ENCODE measurements at regions not wholly inside any gene's neighbourhood (a gene's known extent, or its start where the extent isn't known, plus 50 kb on each side); places are given as distances from the start of the nearest gene placed in this dataset.

DNA sequence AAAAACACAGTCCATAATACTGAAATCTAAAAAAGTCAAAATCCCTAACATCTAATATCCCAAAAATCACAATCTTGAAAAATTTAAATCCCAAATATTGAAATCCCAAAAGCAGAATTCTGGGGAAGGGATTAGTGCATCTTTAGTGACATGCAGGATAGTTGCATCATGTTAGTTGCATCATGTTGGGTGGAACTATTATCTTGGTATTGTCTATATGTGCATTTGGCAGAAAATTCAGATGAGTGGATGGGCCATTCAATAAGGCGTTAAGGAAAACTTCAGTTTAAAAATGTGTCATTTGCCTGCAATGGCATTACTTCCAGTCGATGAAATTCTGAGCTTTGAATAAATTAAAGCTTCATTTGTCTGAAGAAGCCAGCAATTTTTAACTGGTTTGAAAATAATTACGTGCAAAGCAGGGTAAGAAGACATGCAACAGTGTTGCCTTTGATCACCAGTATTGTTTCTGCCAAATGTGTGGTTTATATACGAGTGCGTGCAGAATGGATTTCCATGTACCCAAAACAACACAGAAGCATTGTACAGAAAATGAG, 221.4 kb upstream of the NFE2L3 start:
- no peak for DNase-seq

DNA sequence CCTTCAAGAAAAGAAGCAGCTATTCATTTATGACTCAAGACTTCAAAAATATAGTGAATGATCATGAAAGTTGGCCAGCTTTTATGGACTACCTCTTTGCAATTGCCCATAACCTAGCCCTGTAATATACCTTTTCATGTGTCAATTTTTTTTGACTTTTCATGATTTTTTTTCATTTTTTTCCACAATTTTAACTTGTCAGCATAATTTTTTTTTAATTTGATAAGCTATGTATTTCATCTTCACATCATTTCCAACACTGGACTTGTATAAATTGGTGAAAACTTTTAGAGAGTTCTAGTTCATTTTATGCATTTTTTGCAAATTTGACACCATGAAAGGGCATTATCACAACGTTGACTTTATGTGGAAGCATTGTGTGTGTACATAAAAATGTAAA, 220.8 kb upstream of the NFE2L3 start:
- DNase-seq, result no peak

DNA sequence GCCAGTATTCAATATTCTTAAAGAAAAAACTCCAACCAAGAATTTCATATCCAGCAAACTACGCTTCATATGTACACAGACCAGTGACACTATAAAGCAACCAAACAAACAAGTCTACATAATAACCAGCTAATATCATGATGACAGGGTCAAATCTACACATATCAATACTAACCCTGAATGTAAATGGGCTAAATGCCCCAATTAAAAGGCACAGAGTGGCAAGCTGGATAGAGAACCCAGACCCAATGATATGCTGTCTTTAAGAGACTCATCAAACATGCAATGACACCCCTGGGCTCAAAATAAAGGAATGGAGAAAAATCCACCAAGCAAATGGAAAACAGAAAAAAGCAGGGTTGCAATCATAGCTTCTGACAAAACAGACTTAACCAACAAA, 218.1 kb upstream of the NFE2L3 start:
- DNase-seq, result no peak

DNA sequence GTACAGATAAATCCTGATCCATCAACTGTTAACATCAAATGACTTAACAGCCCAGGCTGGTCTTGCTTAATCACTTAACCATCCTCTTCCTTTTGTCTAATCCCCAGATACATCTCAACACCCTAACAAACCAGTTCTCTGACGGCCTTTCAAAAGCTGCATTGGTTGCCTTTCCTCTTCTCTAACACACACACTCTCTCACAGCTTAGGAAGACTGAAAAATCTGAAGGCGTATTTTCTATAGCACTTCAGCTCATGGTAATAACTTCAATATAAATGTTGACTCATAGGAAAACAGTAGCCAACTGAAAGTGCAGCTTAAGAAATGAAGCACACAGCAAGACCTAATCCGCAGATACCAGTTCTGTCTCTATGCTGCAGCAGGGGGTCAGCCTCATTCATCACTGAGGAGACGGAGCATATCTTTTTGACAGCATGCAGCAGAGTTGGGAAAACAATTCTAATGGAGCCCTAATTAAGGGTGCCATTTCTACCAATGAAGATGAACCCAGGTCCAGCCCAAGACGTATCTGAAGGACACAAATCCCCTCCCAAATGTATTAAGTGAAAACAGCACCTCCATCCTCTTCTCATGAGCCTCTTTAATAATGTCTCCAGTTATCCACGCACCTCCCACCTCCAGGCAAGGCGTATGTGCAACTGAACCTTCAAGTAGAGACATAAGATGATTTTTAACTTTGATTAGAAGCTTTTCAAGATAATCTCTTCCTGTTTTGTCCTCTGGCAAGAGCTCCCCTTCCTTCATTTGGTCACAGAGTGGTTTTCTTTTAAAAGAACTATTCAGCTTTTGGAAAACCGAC, 211.7 kb upstream of the NFE2L3 start:
- DNase-seq, result no peak

DNA sequence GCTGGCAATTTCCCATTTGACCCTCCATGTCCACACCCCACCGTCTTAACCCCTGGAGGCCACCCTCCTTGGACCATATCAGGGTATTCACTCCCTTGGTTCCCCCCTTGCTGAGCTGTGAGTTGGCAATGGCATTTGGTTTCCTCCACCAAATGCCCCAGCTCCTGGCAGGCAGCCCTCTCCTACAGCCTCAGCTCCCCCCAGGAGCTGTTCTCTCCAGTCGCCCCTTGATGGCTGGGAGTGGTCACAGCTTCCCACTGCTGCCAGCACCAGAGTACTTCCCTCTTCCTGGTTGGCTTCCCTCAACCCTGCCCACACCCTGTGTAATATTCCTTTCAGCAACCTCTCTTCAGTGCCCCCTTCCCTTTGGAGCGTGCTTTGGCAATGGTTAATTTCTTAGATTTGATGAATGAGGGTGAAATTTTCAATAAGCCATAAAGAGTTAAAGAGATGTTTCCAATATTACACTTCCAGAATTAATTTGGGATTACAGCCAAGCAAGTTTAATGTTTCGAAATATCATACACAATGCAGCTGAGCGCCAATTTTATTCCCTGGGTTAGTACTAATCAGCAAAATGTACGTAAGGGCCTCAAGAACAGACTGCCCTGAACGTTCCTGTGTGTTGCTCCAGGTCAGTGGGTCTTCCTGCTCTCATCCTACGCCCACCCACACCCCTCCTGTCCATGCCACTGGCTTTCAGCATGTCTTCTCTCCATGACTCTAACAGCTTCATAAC, 207.1 kb upstream of the NFE2L3 start:
- DNase-seq, result no peak

DNA sequence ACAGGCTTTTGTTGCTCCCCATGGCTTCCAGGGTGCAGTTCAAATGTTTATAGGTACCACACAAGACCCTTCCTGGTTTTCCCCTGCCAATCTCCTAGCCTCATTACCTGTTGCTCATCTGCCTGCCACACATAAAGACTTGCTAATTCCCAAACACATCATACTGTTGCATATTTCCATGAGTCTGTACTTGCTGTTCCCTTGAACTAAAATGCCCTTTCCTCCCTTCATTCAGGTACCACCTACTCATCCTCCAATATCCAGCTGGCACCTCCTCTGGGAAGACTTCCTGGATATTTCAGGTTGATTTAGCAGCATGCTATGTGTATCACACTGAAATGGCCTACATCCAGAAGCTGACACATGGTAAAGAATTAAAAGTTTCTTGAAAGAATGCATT, 206.4 kb upstream of the NFE2L3 start:
- DNase-seq, result no peak

DNA sequence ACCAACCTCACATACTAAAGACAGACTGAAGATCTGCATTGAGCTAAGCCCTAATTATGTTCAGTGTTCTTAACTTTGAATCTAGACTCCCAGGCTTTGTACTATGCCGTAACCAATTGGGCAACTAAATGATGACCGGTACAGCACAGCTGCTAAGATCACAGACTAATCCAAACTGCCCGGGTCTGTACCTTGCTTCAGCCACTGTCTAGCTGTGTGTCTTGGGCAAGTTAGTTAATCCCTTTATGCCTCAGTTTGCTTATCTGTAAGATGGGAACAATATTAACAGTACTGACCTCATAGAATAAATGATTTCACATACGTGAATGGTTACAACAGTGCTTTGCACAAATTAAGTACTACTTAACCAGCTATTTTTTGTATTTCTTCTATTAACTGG, 205.8 kb upstream of the NFE2L3 start:
- DNase-seq, result no peak

DNA sequence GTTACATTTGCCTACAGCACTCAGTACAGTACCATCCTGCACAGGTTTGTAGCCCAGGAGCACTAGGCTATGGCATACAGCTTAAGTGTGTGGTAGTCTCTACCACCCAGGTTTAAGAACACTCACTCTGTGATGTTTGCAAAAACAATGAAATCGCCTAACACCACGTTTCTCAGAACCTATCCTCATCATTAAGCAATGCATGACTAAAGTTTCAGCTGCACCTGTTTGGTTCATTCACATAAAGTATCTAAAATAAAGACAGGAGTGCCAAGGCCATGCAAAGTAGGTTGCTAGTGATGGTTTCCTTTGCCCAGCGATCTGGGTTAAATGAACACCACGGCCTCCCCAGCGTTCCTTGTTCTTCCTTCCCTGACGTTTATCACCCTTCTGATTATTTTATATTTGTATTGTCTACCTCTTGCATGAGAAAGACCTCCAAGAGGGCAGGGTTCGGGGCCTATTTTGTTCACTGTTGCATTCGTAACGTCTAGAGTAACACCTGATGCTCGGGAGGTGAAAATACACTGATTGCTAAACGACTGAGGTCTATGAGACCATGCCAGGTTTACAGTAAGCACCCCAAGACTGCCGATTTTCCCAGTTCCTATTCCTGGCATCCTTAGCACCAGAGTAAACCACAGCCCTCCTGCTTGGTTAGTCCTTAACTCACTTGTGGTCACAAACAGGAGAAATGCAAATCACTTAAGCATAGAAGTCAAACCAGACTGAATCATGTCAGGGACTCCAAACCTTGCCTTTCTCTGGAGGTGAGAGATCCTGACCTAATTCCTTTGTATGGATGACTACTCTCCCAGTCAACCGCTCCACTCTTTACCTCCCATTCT, 204.1 kb upstream of the NFE2L3 start:
- DNase-seq, result no peak

DNA sequence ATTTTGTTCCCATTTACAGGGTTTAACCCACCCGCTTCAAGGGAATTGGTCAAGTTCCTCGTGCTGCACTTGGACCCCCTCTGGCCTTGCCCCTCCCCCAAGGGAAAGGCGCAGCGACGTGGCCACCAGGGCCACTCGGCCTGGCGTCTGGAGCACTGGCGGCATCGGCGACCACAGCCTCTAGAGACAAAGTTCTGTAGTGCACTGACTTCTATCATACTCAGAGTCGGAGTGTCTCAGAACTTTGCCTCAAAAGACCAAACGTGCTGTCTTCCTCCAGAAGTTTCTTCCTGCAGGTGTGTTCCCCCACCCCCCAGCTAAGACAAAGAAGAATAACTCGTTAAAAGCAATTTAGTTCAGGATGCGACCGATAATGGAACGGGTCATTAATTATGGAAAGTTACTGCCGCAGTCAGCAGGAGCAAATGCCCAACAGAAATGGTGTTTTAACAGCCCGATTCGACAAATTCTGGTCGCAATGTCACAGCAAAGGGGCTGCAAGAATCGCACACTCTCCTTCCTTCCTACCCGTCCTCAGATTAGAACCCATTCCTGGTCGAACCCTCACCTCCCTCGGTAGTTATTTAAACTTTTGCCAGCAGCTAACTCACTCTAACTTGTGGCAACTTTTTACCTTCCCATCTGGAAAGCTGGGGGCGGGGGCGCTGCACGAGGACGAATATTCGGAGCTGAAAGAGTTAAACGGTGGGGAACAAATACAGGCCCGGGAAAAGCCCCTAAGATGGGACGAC, 202.1 kb upstream of the NFE2L3 start:
- no peak for DNase-seq

DNA sequence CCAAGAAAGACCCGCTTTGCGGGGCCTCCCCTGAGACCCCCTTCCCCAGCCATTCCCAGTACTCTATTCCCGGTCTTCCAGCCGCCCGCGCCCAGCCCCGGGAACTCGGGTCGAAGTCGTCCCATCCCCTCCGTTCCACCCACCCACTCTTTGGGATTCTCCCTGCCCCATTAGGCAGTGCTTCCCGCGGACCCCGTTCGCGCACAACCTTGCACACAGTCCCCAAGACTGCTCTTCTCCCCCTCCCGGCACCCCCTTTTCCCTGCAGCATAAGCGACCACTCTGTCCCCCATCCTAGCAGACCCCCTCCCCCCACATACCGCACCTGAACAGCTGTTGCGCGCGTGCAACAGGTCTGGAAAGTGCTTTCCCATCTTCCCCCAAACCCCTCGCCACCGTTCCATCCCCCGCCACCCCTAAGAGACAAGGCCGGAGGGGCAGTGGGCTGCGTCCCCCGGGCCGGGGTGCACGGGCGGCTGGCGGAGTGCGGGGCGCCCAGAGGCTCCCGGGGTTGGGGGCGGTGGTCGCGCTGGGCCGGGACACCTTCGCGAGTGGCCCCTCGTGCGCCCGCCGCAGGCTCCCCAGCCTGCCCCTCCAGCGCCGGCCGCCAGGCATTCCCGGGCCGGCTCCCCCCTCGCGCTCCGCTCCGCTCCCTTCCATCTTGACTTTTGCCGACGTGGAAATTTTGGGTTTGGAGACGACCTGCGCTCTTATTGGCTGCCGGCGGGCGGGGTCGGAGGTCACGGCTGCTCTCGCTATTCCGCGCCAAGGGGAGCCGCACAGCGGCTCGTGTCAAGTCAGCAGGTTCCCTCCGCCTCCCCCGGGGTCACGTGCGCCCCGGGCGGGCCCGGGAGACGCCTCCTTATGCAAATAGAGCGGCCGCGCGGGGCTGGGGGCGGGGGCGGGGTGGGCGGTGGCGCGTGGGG, 201.2 kb upstream of the NFE2L3 start:
- DNase-seq, result peak; percentile 94

DNA sequence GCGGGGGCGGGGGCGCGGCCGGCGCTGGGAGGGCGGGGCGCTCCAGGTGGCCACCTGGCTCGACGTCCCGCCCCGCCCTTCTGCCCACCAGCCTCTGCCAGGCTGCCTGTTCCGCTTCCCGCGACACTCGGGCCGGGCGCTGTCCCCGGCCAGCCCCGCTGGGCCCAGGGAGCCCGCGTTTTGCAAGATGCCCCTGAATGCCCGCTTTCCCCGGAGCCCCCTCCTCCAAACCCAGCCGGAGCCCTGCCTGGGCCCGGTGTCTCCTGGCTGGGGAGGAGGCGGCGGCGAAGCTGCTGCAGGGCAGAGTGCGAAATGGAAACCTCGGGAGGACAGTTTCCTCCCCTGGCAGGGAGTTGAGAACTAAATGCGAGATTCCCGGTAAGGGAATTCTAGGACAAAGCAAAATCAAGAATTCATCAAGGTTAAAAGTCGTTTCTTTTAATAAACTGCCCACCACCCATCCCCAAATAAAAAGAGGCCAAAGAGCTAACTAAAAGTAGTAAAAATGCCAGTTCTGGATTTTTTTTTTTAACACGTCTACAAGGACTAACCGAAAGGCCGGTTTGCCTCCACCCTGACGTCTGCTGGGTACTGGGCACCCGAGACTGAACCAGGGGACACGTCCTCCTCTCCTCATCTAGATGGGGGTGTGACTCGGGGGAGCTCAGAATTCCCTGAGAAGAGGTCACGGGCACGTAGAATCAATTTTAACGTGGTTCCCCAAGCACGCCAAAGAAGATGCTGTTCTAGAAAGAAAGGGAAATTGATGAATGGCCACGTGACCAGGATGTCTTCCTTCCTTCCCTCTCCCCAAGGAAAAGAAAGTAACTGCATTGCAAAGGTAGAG, 200.4 kb upstream of the NFE2L3 start:
- DNase-seq, result no peak

DNA sequence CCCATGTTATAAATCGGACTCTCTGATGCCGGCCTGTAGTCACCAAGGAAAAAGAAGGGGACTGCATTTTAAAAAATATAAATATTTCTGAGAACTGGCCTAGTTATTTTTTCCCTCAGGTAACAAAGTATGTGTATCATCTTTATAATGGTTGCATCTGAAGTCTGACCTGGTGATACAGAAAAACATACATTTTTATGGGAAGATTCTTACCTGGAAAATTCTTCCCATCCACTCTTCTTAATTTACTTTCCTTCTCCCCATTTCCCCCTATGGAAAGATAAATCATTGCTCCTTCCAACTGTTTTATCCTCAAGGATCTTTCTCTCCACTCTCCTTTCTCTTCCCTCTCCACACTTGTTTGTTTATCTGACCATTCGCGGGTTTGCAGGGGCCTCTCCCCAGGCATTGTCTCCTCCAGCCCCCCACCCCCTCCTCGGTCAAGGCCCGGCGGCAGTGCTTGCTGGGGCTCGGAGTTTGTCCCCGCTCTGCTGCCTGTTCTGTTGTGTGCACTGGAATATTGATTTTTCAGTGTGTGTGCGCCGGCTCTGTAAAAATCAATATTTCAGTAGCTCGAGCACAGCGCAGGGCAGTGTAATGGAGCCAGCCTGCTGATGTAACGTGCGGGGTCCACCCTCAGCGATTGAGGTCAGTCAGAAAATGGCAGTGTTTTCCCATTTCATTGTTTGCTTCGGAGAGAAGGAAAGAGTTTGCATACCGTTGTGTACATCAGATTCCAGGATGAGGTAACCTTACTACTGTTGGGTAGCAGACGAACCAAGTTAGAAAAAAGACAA, 199.5 kb upstream of the NFE2L3 start:
- DNase-seq, result peak; percentile 48

DNA sequence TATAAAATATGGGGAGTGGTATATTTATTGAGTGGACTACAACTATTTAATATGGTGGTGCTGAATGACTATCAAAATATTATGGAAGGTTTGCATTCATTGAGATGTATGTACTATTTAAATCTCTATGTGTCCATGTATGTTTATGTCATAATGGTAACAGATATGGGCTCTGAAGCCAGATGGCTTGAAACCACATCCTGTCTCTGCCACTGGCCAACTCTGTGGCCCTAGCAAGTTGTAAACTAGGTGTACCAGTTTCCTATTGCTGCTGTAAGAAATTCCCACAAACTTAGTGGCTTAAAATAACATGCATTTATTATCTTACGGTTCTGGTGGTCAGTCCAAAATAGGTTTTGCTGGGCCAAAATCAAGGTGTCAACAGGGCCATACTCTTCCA, 198.1 kb upstream of the NFE2L3 start:
- no peak for DNase-seq

DNA sequence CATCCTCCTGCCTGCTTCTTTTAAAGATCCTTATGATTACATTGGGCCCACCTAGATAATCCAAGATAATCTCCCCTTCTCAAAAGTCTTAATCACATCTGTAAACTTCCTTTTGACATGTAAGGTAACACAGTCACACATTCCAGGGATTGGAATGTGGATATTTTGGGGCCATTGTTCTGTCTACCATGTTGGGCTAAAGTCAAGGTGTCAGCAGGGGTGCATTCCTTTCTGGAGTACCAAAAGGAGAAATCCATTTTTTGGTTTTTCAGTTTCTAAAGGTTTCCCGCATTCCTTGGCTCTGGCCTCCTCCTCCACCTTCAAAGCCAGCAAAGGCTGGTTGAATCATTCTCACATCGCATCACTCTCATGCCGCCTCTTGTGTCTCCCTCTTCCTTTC, 197.6 kb upstream of the NFE2L3 start:
- no peak for DNase-seq

DNA sequence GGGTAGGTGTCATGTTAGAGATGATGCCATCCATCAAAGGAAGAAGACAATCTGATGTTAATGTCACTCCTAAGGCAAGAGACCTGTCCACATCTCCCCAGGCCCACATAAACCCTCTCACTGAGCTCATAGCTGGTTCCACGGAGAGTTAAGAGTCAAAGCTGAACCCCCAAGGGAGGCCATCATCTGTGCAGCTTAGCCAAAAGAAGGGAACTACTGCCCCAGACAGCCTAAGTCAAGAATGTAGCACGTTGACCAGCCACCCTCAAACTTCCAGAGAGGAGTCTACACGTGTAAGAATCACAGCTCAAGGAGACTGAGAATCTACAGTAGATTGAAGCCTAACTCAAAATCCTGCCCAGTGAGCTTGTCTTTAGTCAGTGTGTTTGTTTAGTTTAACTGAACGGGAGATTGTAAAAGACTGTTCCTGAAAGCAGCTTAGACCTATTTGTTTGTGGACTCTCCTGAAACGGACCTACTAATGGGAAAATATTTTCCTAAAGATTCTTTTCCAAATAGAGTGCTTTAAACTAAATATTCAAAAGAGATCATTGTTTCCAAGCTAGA, 192.7 kb upstream of the NFE2L3 start:
- no peak for DNase-seq

DNA sequence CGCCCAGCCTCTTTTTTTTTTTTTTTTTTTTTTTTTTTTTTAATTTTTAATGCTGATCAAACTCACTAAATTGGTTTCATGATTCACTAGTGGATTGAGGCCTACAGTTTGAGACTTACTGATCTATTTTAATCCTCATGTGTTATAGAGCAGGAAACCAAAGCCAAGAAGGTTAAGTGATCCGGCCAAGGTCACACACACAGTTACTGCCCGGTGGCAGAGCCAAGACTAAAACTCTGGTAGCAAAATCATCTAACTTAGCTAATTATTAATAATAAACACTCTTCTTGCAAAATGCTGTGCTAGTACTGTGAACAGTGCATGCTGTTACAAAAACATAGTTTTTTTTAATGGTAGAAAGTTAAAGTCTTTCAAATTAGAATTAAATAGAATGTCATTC, 188.3 kb upstream of the NFE2L3 start:
- no peak for DNase-seq

DNA sequence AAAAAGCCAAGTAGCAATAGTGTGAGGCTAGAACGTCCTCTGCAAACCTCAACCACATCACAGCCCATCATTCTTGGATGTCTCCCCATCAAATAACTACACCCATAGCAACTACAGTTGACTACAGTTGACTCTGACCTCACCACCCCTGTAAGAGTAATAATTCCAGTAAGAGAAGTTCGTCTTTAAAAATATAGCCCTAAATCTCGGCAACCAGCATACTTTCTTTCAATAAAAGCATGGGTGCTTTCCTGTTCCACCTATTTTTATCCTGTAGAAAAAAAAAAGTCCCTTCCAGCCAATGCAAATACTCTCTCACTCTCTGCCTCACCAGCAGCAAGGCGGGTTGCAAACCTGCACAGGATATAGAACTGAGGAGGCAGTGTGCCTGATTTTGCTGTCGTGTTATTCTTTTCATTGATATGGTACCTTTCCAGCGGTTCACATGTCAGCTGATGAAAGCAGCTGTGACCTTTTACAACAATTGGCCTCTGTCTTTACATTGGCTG, 187.5 kb upstream of the NFE2L3 start:
- DNase-seq, result no peak

DNA sequence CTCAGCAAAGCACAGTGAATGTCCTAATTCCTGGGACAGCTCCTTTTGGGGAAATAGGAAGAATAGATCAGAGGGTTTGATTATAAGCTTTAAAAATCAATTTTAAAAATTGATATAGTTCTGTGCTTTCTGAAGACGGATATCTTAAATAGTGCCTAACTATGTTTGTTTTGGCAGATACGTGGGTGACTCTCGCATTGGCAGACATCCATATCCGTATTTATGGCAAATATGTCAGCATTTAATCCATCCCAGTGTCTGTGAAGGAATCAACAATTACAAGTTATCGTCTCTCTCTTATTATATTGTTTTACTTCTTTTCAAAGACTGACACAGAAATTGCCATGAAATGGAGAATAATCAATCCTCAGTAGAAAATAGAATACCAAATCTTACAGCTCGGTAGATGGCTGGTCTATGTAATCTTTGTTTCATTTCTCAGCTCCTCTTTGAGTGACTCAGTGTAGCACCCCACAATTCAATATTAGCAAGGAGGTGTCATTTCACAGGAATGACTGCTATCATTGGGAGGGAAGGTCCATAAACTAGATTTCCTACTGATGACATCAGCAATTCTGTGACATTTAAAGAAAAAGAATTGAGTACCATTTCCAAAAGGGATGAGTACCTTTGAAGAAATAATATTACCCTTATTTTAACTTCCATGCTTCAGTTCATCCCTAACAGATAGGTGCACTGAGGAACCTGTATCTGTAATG, 186.4 kb upstream of the NFE2L3 start:
- DNase-seq, result no peak

Measured in NCI-H2107 (cell line).